ENCODE measurements at regions not wholly inside any gene's neighbourhood (a gene's known extent, or its start where the extent isn't known, plus 50 kb on each side); places are given as distances from the start of the nearest gene placed in this dataset.

DNA sequence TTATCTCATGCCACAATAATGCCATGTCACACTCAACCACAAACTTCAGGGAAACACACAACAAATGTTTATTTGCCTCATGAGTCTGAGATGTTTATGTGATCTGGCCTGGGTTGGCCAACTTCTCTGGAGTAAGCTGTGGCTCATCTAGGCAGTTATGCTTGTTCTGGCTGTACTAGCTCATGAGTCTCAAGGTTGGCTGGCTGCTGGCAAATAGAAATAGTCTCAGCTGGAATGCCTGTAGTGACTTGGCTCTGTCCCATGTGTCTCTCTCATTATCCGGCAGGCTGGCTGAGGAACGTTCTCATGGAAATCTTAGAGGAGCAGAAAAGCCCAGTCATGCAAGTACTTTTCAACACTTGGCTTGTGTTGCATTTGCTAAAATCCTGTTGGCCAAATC, 234.9 kb upstream of the CDH2 start:
- DNase-seq, result no peak

DNA sequence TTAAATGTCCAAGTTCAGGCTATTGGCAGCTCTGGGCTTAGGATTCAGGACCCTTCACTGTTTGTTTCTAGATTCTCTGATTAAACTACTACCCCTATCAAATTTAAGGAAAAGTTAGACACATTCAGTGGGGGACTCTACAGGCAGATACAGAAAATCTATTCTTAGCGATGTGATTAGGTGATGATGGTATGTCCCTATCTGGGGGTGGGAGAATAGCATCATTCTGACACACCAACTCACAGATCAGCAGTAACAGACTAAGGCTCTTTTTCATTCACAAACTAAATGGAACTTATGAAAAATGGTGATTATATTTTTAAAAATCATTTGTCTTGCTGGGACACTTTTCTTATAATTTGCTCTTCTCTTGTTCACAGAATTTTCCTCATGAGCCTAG, 232.9 kb upstream of the CDH2 start:
- no peak for DNase-seq

DNA sequence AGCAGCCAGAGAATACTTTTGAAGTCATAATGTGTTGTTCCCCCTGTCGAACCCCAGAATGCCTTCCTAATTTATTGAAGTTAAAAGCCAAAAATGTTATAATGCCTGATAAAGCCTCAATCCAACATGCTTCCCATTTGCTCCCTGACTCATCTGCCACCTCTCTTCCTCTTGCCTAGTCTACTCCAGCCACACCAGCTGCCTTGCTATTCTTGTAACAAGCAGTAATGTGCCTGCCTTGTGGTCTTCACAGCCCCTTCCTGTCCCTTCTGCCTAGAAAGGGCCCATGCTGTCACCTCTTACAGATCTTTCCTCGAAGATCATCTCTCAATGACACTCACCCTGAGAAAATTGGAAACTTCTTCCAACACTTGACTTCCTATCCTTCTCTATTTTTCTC, 231.6 kb upstream of the CDH2 start:
- DNase-seq, result no peak

DNA sequence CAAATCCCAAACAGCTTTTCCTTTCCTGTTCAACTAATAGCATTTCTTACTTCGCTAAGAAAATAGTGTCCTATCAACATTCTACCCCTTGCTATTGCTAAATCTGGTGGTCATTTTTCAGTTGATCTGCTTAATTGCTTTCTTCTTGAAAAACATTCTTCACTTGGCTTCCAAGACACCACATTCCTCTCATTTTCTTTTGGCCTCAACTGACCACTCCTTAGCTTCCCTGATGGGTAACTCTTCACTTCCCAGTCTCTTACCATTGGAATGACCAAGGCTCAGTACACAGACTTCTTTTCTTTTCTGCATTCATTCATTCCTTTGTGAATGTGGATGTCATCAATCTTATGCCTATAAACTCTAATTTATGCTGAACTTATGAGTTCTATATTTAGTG, 230.8 kb upstream of the CDH2 start:
- DNase-seq, result no peak

DNA sequence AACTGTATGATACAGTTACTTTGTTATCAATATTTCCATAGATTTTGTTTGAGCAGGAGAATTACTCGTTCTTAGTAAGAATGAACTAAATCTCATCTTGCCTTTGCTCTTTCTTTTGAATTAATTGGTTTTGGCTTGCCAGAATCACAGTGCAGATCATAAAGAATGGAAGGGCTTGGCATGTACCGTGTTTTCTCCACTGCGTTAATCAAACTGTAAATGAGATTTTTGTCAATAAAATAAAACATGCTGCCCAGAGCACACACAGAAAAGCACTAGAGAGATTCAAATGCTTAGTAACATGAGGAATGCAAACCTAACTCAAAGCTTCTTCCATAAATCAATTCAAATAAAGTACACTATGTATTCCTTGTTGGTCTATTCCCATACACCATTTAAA, 229.6 kb upstream of the CDH2 start:
- DNase-seq, result no peak

DNA sequence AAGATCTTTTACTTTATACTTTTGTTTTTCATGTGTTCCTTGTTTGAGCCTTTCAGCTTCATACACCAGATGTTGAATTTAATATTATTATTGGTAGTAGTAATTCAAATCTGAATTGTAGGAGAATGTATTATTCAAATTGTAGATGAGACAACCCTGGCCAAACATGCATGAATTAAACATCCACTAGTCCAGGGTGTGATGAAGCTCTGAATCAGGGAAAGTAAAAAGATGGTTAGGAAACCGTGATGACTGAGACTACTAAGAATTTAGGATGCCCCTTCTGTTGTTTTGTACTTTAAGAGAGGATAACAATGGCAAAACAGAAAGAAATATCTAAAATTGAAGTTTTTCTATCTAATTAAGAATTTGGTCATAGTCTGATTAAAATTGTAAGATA, 227.8 kb upstream of the CDH2 start:
- no peak for DNase-seq

DNA sequence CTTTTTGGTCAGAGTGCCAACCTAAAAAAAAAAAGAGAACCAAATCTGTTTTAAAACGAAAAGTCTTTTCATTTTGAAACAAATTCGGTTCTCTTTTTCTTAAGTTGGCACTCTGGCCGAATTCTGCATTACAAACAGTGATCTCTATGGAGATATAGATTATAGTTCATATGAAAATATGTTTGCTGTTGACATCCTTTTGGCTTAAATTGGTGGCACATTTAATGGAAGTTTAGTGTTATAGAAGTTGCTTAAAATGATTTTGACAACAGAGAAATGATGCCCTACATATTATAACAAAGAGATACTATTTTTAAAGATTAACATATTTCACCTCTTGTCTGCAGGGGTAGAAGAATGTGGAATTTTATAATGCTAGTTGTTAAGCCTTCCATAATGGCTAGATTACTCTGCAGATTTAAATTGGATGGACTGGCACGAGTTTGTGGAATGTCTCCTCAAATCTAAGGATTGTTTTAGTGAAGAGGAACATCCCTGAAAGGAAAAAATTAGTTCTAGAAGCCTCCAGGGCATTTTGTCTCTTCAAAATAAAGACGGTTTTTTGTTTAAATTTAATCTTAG, 222.9 kb upstream of the CDH2 start:
- no peak for DNase-seq

DNA sequence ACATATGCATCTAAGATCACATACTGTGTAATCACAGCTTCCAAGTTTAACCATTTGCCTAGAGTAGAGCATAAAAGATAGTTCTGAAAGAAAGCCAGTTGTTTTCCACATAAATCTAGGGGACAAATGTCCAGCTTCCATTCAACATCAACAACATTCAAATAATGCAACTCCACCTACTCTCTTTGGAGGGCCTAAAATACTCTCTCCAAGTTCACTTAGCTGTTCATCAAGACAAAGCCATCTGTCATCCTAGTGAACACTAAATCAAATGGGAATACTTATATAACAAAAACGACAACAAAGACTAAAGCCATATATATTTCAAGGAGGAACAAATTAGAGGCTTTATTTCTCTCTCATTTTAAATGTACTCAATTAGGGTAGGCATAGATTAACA, 221.5 kb upstream of the CDH2 start:
- DNase-seq, result no peak

DNA sequence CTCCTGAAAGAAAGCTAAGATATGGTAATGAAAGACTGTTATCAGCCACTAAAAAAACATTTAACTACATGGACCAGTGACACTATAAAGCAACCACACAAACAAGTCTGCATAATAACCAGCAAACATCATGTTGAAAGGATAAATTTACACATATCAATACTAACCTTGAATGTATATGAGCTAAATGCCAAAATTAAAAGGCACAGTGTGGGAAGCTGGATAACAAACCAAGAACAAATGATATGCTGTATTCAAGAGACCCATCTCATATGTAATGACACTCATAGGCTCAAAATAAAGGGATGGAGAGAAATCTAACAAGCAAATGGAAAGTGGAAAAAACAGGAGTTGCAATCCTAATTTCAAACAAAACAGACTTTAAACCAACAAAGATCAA, 213.1 kb upstream of the CDH2 start:
- DNase-seq, result no peak

DNA sequence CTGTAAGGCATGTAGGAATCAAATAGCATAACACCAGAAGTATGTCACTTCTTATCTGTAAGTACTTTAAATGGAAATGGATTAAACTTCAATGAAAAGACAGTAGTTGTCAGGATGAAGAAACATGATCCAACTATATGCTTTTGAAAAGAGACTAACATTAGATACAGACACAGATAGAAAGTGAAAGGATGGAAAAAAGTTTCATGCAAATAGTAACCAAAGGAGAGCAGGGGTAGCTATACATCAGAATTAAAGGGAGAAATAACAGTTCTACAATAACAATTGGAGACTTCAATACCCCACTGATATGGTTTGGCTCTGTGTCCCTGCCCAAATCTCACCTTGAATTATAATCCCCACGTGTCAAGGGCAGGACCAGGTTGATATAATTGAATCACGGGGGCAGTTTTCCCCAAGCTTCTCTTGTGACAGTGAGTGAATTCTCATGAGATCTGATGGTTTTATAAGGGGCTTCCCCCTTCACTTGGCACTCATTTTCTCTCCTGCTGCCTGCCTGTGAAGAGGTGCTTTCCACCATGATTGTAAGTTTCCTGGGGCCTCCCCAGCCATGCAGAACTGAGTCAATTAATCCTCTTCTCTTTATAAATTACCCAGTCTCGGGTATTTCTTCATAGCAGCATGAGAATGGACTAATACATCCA, 205.4 kb upstream of the CDH2 start:
- no peak for DNase-seq

DNA sequence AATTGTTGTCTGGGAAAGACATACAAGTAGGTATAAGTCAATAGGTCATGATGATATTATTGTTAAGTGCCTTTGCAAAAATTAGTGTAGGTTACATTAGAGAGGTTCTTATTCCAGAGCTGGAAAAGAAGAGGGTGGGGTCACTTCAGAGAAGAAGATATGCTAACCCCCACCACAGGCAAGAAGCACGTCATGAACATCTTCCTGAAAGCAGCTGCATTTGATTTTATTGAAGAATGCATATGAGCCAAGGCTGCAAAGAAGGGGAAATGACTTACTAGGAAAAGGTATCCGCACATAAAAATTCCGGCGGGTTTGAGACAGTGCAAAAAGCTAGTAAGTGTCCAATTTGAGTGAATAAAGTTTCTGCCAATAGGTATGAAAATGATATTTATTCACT, 195.3 kb upstream of the CDH2 start:
- DNase-seq, result no peak

DNA sequence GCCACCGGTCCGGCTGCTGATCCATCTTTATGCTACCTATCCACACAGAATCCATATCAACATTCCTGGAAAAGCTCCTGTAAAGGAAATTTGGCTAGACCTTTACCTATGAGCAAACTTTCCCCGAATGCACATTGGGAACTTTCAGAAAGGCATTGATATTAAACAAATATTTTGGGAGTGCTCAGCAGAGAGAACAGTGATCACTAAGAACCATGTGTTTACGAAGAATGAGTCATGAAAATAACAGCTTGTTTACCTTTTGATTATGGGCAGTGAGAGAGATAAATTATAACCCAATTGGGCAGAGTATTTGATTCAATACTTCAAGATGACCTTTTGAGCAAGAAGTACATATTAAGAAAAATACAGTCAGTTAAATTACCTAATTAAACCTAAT, 189.7 kb upstream of the CDH2 start:
- DNase-seq, result no peak

DNA sequence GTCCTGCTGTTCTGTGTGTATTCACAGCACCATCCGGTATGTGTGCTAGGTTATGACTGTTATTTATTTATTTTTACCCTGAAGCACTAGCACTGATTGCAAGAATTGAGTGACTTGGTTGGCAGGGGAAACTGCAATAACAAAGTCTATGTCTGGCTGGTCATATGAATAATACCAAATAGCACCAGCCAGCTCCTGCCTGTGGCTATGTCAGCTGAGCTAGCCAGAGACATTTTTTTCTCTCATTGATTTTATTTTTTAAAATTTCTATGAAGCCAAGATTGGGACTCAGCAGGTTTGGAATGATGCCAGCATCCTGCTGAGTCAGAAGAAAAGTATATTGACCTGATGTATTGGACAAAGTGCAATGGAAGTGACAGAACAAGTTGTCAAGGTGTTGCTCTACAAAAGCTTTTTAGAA, 188.5 kb upstream of the CDH2 start:
- DNase-seq, result no peak

DNA sequence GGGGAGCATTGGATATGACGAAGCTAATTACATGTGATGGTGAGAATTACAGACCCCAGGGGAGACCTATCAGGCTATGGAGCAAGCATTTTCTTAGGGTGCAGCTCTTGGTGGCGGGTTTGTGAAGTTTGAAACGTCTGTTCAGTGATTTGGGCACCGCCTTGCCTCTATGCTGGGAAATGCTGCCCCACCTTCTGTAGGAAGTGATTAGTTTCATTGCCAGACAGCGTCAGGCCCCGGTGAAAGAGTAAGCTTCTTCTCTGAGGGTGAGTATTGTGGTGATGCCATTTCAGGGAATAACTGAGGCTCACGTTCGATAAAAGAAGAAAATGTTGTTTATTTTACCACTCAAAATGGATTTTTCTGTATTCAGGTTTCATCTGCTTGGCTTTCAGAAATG, 186.2 kb upstream of the CDH2 start:
- no peak for DNase-seq

DNA sequence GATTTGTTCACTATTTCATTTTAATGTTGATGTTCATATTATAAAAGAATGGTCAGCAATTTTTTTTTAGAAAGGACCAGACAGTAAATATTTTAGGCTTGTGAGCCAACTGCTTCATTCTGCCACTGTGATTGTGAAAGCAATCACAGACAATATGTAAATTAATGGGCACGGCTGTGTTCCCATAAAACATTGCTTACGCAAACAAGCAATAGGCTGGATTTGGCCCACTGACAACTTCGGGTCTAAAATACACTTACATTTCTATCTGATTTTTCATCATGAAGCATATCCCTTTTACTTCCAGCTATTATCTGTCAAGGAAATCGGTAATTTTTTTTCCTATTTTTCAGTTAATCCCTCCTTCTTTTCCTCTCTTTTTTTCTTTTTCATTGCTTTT, 182.2 kb upstream of the CDH2 start:
- no peak for DNase-seq

DNA sequence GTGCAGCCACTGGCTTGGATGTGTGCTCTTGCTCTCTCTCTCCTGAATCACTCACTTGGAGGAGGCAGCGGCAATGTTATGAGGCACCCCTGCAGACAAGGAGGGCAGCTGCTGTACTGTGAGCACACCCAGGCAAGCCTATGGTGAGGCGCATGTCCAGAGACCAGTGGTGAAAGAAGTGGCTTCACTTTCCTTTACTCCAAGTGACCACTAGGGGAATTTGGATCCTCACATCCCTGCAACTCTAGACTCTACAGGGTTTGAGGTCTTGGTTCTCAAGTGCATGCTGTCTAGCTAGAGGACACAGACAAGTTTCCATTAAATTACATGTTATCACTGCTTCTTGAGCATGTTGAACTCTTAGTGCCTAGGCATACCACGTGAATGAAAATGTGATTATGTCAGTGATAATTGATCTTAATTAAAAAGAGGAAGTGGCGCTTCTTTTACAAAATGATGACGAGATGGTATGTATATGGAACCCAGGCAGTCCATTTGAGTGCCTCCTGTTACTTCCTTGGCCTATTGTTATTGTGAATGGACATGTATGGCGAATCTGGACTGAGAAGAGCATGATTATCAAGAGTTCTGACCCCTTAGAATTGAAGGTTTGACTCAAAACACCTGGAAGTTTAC, 181.0 kb upstream of the CDH2 start:
- peak; percentile 50 for DNase-seq

DNA sequence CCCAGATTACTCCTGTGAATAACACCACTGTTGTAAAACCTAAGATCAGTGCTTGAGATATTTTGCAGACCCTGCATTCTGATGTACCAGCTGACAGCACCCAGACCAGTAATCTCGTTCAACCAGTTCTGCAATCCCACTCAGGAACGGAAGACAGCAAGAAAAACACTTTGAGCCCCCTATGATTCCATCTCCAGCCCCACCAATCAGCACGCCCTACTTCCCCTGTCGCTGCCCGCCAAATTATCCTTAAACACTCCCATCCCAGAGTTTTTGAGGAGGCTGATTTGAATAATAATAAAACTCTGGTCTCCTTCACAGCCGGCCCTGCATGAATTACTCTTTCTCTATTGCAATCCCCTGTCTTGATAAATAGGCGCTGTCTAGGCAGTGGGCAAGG, 173.9 kb upstream of the CDH2 start:
- no peak for DNase-seq

DNA sequence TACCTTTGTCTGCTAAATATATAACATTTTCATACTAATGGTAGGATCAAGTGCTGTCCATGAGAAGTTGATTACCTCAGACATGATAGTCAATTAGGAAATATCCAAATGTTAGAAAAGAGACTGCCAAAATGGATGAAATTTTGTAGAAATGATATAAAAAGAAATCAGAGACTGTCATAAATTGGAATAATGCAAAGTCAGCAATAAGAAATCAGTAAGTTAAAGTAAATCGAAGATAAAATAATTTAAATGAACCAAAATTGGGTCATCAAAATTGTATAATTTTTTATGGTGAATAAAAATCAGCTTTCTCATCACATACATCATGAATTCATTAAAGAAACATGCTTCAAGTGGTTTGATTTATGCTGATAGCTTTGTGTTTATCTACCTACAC, 165.3 kb upstream of the CDH2 start:
- no peak for DNase-seq

DNA sequence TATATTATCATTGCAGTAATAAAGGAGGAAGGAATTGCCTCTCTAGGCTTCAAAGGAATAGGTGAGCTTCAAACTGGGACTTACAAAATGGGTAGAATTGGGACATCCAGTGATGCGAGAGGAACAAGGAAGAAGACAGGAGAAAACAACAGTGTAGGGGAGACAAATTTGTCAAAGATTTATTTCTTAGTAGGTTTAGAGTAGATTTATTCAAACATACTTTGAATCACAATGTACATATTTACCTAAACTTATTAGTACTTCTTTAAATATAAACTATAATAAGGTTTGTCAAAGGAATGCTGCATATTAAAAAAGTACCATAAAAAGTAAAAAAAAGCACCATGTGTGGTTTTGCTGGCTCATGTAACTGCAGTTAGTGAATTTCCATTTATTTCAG, 161.4 kb upstream of the CDH2 start:
- no peak for DNase-seq

DNA sequence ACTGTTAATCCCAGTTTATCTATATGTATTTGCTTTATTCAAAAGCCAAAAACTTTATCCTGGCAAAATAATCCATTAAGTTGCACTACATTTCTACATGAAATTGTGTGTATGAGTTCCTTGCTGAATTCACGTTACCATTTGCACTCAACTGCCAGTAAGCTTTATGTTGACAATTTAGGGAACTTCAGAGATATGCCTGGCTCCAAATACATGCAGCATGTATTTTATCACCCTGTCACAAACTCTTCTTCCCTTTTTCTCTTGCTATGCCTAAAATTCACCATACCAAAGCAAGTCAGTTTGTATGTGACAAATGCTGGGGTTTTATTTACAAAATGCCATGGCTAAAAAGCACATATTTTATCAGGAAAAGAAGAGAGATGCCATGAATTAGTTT, 157.6 kb upstream of the CDH2 start:
- no peak for DNase-seq

DNA sequence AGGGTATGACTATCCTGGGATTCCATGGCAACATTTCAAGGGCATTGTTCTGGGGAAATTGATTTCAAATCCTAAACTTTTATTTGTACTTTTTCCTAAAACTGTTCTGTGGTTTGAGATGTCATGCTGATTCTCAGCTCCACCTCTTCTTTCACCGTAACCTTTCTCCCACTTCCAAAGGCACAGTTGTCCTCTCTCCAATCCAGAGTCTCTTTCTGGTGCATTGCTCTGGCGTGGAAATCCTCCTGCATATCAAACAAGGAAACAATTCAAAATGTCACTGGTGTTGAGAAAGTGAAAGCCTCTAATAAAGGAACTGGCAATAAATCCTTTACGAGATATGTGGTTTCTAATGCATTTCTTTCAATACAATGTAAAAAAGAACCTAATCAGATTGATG, 155.1 kb upstream of the CDH2 start:
- no peak for DNase-seq

DNA sequence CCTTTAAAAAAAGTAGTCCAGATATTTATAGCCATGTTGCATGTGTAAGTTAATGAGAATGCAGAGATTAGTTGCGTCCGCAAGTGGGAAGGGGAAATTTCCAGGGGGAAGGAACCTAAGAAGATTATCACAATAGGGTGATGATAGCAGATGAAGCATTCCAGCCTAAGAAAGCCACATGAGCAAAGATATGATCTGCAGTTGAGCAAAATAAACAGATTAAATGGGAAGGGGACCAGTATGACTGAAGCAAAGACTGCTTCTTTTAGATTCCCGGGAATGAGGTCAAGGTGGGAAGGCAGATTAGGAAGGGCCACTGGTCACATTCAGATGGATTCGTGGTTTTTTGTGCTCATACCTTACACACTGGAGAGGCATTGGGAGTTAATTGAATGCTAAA, 154.6 kb upstream of the CDH2 start:
- DNase-seq, result no peak

DNA sequence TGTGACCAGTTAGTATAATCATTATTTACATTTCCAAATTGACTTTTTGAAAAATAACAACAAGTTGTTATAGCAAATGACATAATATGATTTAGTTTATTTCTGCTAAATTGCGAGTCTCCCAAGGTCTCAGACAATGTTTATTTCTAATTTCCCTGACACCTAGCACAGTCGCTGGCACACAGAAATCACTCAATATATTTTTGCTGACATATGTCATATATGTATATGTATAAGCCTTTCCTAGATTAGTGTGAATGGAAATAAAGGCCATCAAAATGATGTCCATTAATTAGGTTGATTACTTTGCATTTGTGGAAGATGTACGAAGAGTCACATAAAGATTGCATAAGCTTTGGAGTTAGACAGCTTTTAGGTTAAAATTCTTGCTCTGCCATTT, 136.7 kb upstream of the CDH2 start:
- no peak for DNase-seq

DNA sequence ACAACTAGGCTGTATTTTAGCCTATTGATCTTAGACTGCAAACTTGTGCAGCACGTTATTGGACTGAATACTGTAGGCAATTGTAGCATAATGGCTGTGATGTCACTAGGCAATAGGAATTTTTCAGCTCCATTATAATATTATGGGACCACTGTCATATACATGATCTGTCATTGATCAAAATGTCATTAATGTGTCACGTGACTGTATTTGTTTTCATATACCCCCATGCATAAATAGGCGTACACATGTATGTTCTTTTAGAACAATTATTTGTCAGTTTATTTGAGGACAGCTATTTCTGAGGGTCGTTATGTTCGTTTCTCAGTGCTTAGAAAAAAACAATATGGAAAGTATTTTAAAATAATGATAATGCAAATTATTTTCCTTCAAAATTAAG, 111.9 kb upstream of the CDH2 start:
- no peak for DNase-seq

DNA sequence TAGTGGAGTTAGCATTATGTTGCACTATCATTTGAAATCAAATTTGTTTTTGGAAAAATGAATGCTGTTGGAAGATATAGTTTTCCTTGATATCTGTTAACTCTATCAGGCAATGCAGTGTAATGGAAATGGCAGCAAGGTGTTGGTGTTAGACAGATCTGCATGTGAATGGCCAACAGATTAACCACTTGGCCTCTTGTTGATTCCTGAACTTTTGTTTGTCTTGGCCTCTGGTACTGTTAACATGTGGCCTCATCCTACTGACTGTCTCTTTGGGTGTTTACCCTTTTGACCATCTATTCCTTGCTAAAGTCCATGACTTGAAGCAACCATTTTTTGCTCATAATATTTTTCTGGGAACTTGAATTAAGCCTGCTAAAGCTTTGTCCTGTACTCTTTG, 110.2 kb upstream of the CDH2 start:
- no peak for DNase-seq
